ENCODE measurements at regions not wholly inside any gene's neighbourhood (a gene's known extent, or its start where the extent isn't known, plus 50 kb on each side); places are given as distances from the start of the nearest gene placed in this dataset.

DNA sequence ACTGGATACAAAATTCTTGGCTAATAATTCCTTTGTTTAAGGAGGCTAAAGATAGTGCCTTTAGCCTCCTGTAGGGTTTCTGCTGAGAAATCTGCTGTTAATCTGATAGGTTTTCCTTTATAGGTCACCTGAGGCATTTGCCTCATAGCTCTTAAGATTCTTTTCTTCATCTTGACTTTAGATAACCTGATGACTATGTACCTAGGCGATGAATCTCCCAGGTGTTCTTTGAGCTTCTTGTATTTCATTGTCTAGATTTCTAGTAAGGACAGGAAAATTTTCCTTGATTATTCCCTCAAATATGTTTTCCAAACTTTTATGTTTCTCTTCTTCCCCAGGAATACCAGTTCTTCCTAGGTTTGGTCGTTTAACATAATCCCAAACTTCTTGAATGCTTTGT lies 479.4 kb upstream of the MAN1A1 start:
- TF ChIP-seq, protein P1, sequence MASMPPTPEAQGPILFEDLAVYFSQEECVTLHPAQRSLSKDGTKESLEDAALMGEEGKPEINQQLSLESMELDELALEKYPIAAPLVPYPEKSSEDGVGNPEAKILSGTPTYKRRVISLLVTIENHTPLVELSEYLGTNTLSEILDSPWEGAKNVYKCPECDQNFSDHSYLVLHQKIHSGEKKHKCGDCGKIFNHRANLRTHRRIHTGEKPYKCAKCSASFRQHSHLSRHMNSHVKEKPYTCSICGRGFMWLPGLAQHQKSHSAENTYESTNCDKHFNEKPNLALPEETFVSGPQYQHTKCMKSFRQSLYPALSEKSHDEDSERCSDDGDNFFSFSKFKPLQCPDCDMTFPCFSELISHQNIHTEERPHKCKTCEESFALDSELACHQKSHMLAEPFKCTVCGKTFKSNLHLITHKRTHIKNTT (CRISPR knock-in tag; IDR thresholded peaks at IDR 0.05) = no peak
- TF ChIP-seq CTCF (CRISPR knock-in tag; IDR thresholded peaks at IDR 0.05) (no peak), POLR2A (IDR thresholded peaks at IDR 0.05; ENCODE audit: insufficient read depth in 1 of 2, low read depth in 2 of 2, low read length in 2 of 2) (no peak), TCF7L2 (IDR thresholded peaks at IDR 0.05; ENCODE audit: low read depth, low read length) (no peak)
